Astrocyte of the spinal cord (primary cell): ENCODE measurements at regions not wholly inside any gene's neighbourhood (a gene's known extent, or its start where the extent isn't known, plus 50 kb on each side); places are given as distances from the start of the nearest gene placed in this dataset.
"Not testable (repeated sequence)": the region's sequence is repeated elsewhere in the genome, so short reads cannot be mapped to it uniquely, and the experiment has no call there.

ENCODE experiments used
- DNase-seq: peaks from one replicate; pipeline ENCODE4 v3.0.0; 2011; ENCODE audit warnings: low read depth, low spot score
- H3K4me3 ChIP-seq: 2 replicates; pipeline ENCODE4 v1.5.1; 2011; ENCODE audit warnings: low read depth, mild to moderate bottlenecking, low read length, moderate library complexity
- in situ Hi-C: cut with HindIII; loops from 2 replicates; pipeline ENCODE4 v1.10.0; 2017; ENCODE audit warnings: low sequenced_read_pairs
- TF ChIP-seq, protein P1 (sequence below): IDR thresholded peaks from 2 replicates; pipeline ENCODE4 v1.5.1; 2012; ENCODE audit warnings: low read depth, mild to moderate bottlenecking, low read length, inconsistent platforms

DNA sequence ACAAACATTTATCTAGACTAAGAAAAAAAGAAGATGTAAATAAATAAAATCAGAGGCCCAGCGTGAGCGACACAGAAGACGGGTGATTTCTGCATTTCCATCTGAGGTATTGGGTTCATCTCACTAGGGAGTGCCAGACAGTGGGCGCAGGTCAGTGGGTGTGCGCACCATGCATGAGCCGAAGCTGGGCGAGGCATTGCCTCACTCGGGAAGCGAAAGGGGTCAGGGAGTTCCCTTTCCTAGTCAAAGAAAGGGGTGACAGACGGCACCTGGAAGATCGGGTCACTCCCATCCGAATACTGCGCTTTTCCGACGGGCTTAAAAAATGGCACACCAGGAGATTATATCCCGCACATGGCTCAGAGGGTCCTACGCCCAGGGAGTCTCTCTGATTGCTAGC, 79.5 kb upstream of the ABCD2 start:
- DNase-seq, in situ Hi-C loops, H3K4me3 ChIP-seq: not testable (repeated sequence)

DNA sequence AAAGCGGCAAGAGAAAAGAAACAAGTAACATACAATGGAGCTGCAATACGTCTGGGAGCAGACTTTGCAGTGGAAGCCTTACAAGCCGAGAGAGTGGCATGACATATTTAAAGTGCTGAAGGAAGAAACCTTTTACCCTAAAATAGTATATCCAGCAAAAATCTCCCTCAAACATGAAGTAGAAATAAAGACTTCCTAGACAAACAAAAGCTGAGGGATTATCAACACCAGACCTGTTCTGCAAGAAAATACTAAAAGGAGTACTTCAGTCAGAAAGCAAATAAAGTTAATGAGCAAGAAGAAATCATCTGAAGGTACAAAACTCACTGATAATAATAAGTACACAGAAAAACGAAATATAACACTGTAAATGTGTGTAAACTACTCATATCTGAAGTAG, 77.5 kb upstream of the ABCD2 start:
- in situ Hi-C loops, result no loop called here
- DNase-seq, result no peak
- TF ChIP-seq, protein P1, sequence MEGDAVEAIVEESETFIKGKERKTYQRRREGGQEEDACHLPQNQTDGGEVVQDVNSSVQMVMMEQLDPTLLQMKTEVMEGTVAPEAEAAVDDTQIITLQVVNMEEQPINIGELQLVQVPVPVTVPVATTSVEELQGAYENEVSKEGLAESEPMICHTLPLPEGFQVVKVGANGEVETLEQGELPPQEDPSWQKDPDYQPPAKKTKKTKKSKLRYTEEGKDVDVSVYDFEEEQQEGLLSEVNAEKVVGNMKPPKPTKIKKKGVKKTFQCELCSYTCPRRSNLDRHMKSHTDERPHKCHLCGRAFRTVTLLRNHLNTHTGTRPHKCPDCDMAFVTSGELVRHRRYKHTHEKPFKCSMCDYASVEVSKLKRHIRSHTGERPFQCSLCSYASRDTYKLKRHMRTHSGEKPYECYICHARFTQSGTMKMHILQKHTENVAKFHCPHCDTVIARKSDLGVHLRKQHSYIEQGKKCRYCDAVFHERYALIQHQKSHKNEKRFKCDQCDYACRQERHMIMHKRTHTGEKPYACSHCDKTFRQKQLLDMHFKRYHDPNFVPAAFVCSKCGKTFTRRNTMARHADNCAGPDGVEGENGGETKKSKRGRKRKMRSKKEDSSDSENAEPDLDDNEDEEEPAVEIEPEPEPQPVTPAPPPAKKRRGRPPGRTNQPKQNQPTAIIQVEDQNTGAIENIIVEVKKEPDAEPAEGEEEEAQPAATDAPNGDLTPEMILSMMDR, result no peak
- H3K4me3 ChIP-seq, result no peak overlapping the region

DNA sequence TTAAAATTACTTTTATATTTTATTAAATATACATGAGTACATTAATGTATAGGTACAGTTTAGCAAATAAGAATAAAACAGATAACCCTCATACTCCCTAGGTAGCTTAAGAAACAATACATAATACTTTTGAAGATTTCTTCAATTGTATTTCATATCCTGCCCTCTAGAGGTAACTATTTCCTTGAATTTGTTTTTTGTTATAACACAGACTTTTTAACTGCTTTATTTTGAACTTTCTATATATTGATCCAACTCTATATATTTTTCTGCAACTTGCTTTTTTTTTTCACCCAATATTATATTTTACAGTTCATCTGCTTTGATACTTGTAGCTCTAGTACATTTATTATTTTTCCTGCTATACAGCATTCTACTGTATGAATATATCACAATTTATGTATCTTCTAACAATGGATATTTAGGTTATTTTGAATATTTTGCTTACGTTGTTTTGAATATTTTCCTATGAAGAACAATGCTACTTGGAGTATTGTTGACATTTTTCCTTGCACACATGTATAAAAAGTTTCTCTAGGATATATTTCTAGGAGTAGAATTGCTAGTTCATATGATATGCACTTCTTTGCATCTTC, 72.8 kb upstream of the ABCD2 start:
- TF ChIP-seq, protein P1, result peak; percentile 22
- in situ Hi-C loops, result no loop called here
- DNase-seq, result peak; percentile 11
- H3K4me3 ChIP-seq, result no peak overlapping the region

DNA sequence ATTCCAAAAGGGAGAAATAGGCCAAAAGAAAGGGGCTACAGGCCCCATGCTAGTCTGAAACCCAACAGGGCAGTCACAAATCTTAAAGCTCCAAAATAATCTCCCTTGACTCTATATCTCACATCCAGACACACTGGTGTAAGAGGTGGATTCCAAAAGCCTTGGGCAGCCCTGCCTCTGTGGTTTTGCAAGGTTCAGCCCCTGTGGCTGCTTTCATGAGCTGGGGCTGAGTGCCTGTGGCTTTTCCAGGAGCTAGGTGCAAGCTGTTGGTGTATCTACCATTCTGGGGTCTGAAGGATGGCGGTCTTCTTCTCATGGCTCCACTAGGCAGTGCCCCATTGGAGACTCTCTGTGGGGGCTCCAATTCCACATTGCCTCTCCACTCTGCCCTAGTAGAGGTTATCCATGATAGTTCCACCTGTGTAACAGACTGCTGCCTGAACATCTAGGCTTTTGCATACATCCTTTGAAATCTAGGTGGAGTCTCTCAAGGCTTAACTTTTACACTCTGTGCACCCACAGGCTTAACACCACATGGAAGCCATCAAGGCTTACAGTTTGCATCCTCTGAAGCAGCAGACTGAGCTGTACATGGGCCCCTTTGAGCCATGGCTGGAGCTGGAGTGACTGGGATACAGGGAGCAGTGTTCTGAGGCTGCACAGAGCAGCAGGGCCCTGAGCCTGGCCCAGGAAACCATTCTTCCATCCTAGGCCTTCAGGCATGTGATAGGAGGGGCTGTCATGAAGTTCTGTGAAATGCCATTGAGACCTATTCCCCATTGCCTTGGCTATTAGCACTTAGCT, 66.5 kb upstream of the ABCD2 start:
- in situ Hi-C loops, result no loop called here
- TF ChIP-seq, protein P1, result no peak
- DNase-seq, result no peak
- H3K4me3 ChIP-seq, result no peak overlapping the region

DNA sequence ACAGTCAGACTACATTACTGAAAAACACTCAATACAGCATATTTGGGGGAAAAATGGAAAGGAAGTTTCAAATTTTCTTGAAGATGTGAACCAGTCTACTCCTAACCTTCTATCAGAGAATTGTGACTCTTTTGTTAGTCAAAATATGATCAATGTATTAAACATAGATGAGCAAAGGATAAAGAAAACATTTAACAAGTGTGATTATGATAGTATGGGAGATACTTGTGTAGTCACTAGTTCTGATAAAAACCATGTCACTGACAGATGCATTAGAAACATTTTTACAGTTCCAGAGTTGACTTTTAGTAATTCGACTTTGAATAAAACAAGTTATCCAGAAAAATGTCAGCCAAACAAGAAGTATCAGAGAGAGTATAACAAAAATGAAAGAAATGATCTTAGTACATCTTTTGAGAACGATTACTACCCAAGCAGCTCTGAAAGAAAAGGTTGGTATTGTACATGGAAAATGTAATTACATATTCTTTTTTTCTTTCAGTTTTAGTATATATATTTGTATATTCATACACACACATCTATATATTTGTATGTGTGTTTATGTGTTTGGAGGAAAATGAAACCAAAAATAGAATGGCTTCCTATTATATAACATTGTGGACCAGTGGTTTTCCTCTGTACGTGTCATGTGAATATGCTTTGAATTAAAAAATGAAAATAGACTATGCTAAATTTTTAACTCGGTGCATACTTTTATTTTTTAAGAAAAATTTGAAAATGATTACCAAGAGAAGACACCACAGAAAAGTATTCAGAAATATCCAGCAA, 63.3 kb upstream of the ABCD2 start:
- TF ChIP-seq, protein P1, result no peak
- in situ Hi-C loops, result no loop called here
- no peak for DNase-seq
- H3K4me3 ChIP-seq, result no peak overlapping the region

DNA sequence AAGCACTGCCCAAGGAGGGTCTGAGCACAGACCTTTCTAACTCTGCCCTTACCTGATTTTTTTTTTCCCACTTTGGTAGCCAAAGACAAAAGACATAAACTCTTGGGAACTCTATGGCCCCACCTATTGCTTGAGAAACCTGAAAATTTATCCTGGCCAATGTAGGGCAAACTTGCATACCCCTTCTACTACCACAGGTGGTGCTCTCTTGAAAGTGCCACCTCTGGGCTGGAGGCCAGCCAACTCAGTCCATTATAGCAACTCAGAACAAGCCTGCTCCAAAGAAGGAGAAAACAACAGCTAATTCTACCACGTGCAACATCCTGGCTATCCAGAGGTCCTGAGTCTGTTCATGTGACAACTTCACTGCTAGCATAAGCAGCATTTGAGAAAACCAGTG, 55.7 kb upstream of the ABCD2 start:
- in situ Hi-C loops, result no loop called here
- DNase-seq, result no peak
- TF ChIP-seq, protein P1, result no peak
- no peak overlapping the region for H3K4me3 ChIP-seq

DNA sequence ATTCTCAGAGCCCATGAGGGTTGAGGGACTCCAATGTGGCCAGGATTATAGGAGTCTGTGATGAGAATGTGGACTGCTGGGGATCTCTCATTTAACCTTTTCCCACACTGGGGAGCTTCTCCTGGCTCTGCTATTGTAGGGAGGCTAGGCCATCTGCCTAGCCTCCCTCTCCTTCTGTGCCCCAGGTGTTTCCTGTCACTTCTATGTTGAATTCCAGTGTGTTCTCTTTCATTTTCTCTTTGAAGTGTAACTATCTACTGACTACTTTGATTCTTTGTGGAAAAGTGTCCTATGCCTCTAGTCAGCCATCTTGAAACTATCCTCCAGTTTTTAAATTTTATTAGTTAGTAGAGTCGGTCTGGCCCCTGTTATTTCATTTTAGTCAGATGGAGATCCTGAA, 53.4 kb upstream of the ABCD2 start:
- TF ChIP-seq, protein P1, result no peak
- H3K4me3 ChIP-seq, result no peak overlapping the region
- in situ Hi-C loops, result no loop called here
- DNase-seq, result no peak
